Peyer's patch (tissue), 4 donors: ENCODE measurements at regions not wholly inside any gene's neighbourhood (a gene's known extent, or its start where the extent isn't known, plus 50 kb on each side); places are given as distances from the start of the nearest gene placed in this dataset.

Experiments used
- POLR2A ChIP-seq, 2 donors: fragments of 450-650 bp; IDR thresholded peaks; one replicate each; pipeline ENCODE4 v1.5.1; 2017; ENCODE audit warnings: antibody characterized with exemption in 2 of 2, mild to moderate bottlenecking in 2 of 2, moderate library complexity in 2 of 2
- TF ChIP-seq, protein P1 (sequence below), 6 experiments: fragments of 450-650 bp in 4 of 6; fragments of 200-600 bp in 2 of 6; sonication (generic) in 1 of 6; IDR thresholded peaks; one replicate each; pipeline ENCODE4 v1.5.1; 2017 to 2019; ENCODE audit warnings: antibody characterized with exemption in 6 of 6, mild to moderate bottlenecking in 3 of 6, moderate library complexity in 1 of 6

DNA sequence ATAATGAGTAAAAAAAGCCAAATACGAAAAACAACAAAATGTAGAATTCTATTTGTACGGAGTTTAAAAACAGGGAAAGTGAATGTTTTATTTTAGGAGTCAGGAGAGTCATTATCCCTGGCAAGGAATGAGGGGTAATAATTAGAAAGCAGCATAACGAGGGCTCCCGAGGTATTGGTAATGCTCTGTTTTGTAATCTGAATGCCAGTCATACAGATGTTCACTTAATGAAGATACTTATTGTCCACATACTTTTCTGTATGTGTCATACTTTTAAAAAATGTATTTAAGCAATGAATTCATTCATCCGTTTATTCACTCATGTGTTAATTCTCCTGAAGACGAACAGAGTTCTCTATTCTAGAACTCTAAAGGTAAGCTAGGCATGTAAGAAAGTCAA, 87.8 kb upstream of the BMP2K start:
- TF ChIP-seq, protein P1, sequence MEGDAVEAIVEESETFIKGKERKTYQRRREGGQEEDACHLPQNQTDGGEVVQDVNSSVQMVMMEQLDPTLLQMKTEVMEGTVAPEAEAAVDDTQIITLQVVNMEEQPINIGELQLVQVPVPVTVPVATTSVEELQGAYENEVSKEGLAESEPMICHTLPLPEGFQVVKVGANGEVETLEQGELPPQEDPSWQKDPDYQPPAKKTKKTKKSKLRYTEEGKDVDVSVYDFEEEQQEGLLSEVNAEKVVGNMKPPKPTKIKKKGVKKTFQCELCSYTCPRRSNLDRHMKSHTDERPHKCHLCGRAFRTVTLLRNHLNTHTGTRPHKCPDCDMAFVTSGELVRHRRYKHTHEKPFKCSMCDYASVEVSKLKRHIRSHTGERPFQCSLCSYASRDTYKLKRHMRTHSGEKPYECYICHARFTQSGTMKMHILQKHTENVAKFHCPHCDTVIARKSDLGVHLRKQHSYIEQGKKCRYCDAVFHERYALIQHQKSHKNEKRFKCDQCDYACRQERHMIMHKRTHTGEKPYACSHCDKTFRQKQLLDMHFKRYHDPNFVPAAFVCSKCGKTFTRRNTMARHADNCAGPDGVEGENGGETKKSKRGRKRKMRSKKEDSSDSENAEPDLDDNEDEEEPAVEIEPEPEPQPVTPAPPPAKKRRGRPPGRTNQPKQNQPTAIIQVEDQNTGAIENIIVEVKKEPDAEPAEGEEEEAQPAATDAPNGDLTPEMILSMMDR (IDR thresholded peaks at IDR 0.05), result no peak
- no peak for TF ChIP-seq POLR2A (IDR thresholded peaks at IDR 0.05)
